Gastrocnemius medialis (tissue), 4 donors: ENCODE measurements at regions not wholly inside any gene's neighbourhood (a gene's known extent, or its start where the extent isn't known, plus 50 kb on each side); places are given as distances from the start of the nearest gene placed in this dataset.

ENCODE experiments used
- ATAC-seq, 2 donors: fragments of 150-250 bp; one replicate each; pipeline ENCODE4 v1.9.1; 2016
- DNase-seq, 2 donors: peaks; one replicate each; pipeline ENCODE4 v3.0.0-alpha.2; 2019
- H3K27ac ChIP-seq, 4 donors: fragments of 200-600 bp; sonication (generic); 1 replicate in 1 of 4; 2 replicates in 3 of 4; pipeline ENCODE4 v1.5.1; 2016 to 2018; ENCODE audit warnings: mild to moderate bottlenecking in 2 of 4, moderate library complexity in 1 of 4
- H3K27me3 ChIP-seq, 3 donors: fragments of 200-600 bp; sonication (generic) in 2 of 3; 1 replicate in 1 of 3; 2 replicates in 2 of 3; pipeline versions ENCODE4 v1.5.1 to v1.6.0; 2016 to 2019; ENCODE audit warnings: mild to moderate bottlenecking in 1 of 3, moderate library complexity in 1 of 3
- H3K36me3 ChIP-seq, 2 donors: fragments of 200-600 bp; sonication (generic) in 1 of 2; one replicate each; pipeline ENCODE4 v1.5.1; 2017 to 2018
- H3K4me1 ChIP-seq, 2 donors: fragments of 200-600 bp; sonication (generic) in 1 of 2; one replicate each; pipeline ENCODE4 v1.5.1; 2016 to 2017; ENCODE audit warnings: mild to moderate bottlenecking in 2 of 2
- H3K4me3 ChIP-seq, 4 donors: fragments of 200-600 bp; sonication (generic) in 3 of 4; 1 replicate in 1 of 4; 2 replicates in 3 of 4; pipeline ENCODE4 v1.5.1; 2016 to 2019; ENCODE audit warnings: mild to moderate bottlenecking in 2 of 4
- H3K9me3 ChIP-seq, 3 donors: fragments of 200-600 bp; sonication (generic) in 2 of 3; 1 replicate in 1 of 3; 2 replicates in 2 of 3; pipeline ENCODE4 v1.5.1; 2016 to 2019
- CTCF ChIP-seq, 5 experiments: fragments of 450-650 bp in 3 of 5; fragments of 200-600 bp in 2 of 5; sonication (generic) in 2 of 5; IDR thresholded peaks in 4 of 5; conservative IDR thresholded peaks in 1 of 5; 1 replicate in 4 of 5; 2 replicates in 1 of 5; pipeline ENCODE4 v1.5.1; 2016 to 2019; ENCODE audit warnings: antibody characterized with exemption in 5 of 5, mild to moderate bottlenecking in 3 of 5, moderate library complexity in 3 of 5
- POLR2A ChIP-seq, 2 donors: fragments of 450-650 bp; IDR thresholded peaks; one replicate each; pipeline ENCODE4 v1.6.1; 2017; ENCODE audit warnings: antibody characterized with exemption in 2 of 2, mild to moderate bottlenecking in 2 of 2, moderate library complexity in 2 of 2
- in situ Hi-C, 4 donors: fragments of 200-750 bp; cut with MboI; loops; one replicate each; pipeline versions ENCODE4 v1.15.0 to v1.8.0; 2017; ENCODE audit warnings: low sequenced_read_pairs in 4 of 4
- intact Hi-C: fragments of 100-400 bp; cut with DNase I; formaldehyde crosslinking; loops from one replicate; pipeline ENCODE4 v1.15.1; 2023; ENCODE audit warnings: low total_unique reads

GRCh38 chr3:65174713-65175112 lies 486.9 kb upstream of the ADAMTS9 start:
- in situ Hi-C loops (no loop called here), intact Hi-C loops (no loop called here)
- Histone ChIP-seq H3K27ac (peak overlapping the region in 3 of 4 donors; percentile 4 to 28 (median 7)), H3K27me3 (no peaks in the 10 kb centered on the region), H3K36me3 (no peaks in the 10 kb centered on the region), H3K4me3 (no peak overlapping the region), H3K9me3 (no peaks in the 10 kb centered on the region), H3K4me1 (peaks cover 3 to 4% of the 10 kb centered on the region in 2 donors)
- DNase-seq (no peak), ATAC-seq (no peak)
- TF ChIP-seq POLR2A (IDR thresholded peaks at IDR 0.05), result no peak
- no peak for TF ChIP-seq CTCF (IDR thresholded peaks at IDR 0.05 in 4 of 5, conservative IDR thresholded peaks at IDR 0.05 in 1 of 5)

- no peak for TF ChIP-seq CTCF (IDR thresholded peaks at IDR 0.05 in 4 of 5, conservative IDR thresholded peaks at IDR 0.05 in 1 of 5)
- ATAC-seq, result no peak
- Histone ChIP-seq H3K27me3 (no peaks in the 10 kb centered on the region), H3K4me1 (peaks cover 3 to 4% of the 10 kb centered on the region in 2 donors), H3K4me3 (no peak overlapping the region), H3K36me3 (no peaks in the 10 kb centered on the region), H3K27ac (peak overlapping the region in 2 of 4 donors; percentile 7 to 28), H3K9me3 (no peaks in the 10 kb centered on the region)
- intact Hi-C loops, result no loop called here
- DNase-seq, result no peak
- in situ Hi-C loops, result no loop called here
Observed at GRCh38 chr3:65173841-65174240, 486.0 kb upstream of the ADAMTS9 start.

- no peaks in the 10 kb centered on the region for H3K36me3 ChIP-seq
- H3K9me3 ChIP-seq, result no peaks in the 10 kb centered on the region
- H3K4me3 ChIP-seq, result no peak overlapping the region
- peak overlapping the region; percentile 14 to 57 (median 36) for H3K27ac ChIP-seq
- ATAC-seq (no peak), DNase-seq (no peak)
- in situ Hi-C loops, result no loop called here
- peaks cover 3 to 4% of the 10 kb centered on the region in 2 donors for H3K4me1 ChIP-seq
- no peaks in the 10 kb centered on the region for H3K27me3 ChIP-seq
- intact Hi-C loops, result no loop called here
- TF ChIP-seq POLR2A (IDR thresholded peaks at IDR 0.05) (no peak), CTCF (IDR thresholded peaks at IDR 0.05 in 4 of 5, conservative IDR thresholded peaks at IDR 0.05 in 1 of 5) (no peak)
Observed at GRCh38 chr3:65172209-65172608, 484.4 kb upstream of the ADAMTS9 start.

- Histone ChIP-seq H3K4me3 (no peak overlapping the region), H3K27ac (peak overlapping the region; percentile 51 to 74 (median 62)), H3K27me3 (no peaks in the 10 kb centered on the region), H3K9me3 (no peaks in the 10 kb centered on the region), H3K36me3 (no peaks in the 10 kb centered on the region), H3K4me1 (peaks cover 3 to 4% of the 10 kb centered on the region in 2 donors)
- in situ Hi-C loops, result no loop called here
- ATAC-seq, result peak; percentile 73 to 85
- TF ChIP-seq POLR2A (IDR thresholded peaks at IDR 0.05), result peak in 1 of 2 donors; percentile 8
- peak in 2 of 5 experiments; percentile 28 to 34 for TF ChIP-seq CTCF (IDR thresholded peaks at IDR 0.05 in 4 of 5, conservative IDR thresholded peaks at IDR 0.05 in 1 of 5)
- DNase-seq, result peak; percentile 41 to 71
- intact Hi-C loops, result loop anchor here (1.0 kb wide), 1 partner anchor 484 kb away; no protein-coding TSS in a partner anchor
Observed at GRCh38 chr3:65170390-65171042, 482.7 kb upstream of the ADAMTS9 start.
